Right renal pelvis (tissue), 4 donors: ENCODE measurements at regions not wholly inside any gene's neighbourhood (a gene's known extent, or its start where the extent isn't known, plus 50 kb on each side); places are given as distances from the start of the nearest gene placed in this dataset.

Source experiments
- DNase-seq, 4 donors: peaks; one replicate each; pipeline ENCODE4 v3.0.0-alpha.2; 2013; ENCODE audit warnings: low read depth in 4 of 4, low spot score in 3 of 4, missing footprints in 1 of 4

DNA sequence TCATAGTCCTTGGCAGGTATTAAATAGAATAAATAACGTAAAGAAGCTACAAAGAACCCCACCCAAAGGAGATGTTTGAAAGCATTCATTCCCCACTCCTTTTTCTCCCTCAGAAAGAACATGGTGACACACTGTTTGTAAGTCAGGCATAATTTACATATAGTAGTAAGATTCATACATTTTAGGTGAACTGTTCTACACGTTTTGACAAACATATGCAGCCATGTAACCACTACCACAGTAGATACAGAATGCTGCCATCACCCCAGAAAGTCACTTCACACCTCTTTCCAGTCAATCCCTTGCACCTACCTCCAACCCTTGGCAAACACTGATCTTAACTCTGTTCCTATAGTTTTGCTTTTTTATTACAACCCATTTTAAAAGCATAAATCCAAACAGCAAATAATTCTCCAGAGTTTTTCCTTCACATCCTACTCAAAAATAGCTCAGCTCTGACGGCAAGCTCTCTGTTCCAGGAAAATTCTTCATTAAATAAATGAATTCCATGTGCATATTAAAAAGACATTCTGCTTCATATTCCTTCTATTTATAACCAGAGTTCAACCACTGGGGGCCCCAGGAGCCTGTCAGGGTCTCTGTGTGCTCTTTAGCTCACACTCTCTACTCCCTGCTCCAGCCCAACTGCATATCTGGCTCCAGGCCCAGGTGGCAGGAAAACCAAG, 258.8 kb downstream of the PLPP3 start:
- DNase-seq: no peak

DNA sequence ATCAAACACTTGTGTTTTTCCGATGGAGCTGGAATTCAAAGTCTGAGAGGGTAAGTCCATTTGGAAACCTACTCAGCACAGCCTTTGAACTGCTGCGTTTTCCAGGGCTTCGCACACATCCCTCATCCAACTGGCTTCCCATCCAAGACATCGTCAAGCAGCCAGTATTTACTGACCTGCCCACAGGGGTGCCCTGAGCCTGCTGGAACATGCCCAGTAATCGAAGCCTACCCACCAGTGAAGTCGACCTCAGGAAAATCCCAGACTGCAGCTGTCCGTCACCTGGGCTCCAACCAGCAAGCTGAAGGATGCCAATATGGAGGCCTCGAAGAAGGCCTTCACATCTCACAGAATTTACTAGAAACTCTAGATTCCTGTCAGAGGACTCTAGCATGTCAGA, 261.6 kb downstream of the PLPP3 start:
- no peak for DNase-seq

DNA sequence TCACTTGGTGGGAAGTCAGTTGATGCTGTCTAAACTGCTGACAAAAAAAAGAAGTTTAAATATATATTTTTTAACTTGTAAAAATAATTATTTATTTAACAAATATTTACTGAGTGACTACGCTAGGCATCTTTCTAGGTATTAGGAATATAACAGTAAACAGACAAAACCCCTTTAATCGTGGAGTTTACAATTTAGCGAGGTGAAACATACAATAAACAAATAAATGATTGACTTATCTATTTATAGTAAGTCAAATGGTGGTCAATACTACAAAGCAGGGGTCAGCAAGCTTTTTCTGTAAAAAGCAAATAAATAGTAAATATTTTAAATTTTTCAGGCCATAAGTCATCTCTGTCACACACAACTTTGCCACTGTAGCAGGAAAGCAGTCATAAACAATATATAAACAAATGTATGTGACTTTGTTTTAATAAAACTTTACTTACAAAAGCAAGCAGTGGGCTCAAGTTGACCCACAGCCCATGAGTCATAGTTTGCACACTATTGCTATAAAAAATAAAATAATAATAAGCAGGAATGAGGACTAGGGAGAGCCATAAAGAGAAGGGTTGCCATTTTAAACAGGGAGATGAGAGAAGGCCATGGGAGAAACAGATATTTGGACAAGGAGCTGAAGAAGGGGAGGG, 263.9 kb downstream of the PLPP3 start:
- no peak for DNase-seq

DNA sequence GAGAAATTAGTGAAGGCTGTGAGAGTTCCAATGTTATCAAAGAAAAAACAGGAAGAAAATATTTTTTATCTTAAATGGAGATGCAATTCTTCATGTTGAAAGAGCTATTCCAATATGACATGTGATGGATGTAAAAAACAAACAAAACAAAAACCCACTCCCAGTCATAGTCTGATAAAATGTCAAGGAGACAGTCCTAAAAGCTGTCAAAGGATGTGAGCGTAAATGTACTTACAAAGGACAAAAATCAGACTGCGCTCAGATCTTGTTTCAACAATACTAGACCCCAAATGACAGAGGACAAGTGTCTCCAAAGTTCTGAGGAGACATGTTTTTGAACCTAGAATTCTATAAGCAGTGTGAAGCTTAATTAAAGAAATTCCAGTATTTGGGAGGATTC, 265.8 kb downstream of the PLPP3 start:
- DNase-seq: no peak

DNA sequence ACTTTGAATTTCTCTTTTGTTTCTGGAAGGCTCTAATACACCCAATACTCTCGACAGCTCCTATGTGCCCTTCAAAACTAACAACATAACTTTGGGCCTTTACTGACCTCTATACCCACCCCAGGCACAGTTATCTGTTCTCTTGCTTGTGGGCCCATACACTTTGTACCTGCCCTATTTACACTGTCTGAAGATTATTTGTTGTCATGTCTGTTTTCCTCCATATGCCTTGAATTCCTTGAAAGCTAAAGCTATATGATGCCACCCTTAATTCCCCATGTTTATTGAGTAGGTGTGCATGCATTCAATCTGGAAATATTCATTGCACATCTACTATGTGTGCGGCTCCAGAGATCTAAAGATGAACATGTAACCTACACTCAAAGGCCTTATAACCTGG, 267.6 kb downstream of the PLPP3 start:
- DNase-seq: no peak

DNA sequence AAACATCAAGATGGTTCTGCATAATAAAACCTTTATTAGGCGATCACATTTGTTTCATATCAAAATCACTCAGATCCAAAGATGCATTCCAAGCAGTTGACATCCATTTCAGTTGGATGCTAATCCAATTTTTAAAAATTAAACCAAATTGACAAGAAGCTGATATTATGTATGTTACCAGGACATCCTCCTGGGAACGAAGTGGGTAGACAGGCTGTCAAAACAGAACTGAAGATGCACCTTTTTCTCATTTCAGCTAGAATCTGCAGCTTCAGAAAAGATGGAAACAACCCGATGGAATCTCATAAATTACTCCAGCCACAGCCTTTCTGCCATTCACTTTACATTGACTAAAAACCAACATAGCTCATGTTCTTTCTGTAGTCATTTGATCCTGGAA, 268.4 kb downstream of the PLPP3 start:
- no peak for DNase-seq

DNA sequence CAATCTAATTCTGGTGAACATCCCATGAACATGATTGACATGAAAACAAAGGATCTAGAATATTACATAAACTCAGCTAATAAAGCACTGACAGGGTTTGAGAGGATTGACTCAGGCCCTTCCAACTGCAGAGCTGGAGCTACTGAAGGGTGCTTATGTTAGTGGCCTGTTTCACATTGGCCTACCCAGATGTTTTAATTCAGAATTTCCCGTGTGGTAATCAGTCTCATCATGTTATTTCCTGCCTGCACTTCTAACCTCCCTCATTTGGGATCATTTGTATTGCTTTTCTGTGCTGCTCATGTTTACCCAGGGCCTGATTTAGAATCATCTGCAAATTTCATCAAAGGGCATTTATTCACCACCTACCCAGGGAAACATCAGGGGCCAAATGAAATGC, 270.3 kb downstream of the PLPP3 start:
- DNase-seq: no peak

DNA sequence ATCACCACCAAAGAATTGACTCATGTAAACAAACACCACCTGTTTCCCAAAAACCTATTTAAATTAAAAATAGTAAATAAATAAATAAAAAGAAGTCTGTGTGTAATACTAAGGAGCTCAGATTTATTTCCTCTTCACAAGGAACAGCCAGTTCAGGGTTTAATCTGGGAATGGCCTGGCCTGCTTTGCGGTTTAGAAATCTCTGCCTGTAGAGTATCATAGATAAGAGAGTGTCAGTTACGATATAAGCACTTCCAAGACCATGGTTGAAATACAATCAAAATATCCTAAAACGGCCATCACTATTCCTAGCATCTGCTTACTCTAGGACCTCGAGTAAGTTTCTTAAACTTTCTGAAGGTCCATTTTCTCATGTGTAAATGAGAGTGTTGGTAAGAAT, 274.4 kb downstream of the PLPP3 start:
- no peak for DNase-seq

DNA sequence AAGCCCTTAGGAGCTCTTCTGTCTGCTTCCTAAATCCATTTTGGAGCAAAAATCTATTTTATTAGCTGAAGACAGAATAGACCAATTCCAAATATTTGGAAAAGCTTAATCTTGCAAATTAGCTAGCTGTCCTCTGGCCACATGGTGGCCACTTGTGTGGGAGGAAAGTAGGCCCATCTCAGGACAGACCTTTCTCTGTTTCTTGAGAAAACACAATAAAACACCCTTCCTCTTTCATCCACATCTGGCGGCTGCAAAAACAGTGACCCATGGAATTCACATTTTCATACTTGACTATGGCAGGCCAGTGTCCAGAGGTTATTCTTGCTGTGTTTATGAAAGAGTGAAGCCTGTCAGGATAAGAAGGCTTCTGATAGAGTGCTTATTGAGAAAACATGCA, 275.6 kb downstream of the PLPP3 start:
- no peak for DNase-seq

DNA sequence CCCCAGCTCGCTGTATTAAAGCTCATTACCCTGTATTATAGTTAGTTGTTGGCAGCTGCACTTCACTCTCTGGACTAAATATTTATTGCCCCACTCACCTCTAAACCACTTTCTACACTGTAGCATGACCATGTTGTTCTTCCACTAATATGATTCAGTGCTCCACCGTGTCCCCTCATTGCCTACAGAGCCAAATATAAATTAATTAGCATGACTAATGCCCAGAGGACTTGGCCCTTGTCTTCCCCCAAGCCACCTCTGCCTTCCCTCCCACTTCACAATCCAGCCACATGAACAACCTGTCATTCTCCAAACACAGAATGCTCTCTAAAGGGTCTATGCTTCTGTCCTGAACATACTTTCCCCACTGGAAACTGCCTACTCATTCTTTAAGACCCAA, 276.5 kb downstream of the PLPP3 start:
- DNase-seq: no peak

DNA sequence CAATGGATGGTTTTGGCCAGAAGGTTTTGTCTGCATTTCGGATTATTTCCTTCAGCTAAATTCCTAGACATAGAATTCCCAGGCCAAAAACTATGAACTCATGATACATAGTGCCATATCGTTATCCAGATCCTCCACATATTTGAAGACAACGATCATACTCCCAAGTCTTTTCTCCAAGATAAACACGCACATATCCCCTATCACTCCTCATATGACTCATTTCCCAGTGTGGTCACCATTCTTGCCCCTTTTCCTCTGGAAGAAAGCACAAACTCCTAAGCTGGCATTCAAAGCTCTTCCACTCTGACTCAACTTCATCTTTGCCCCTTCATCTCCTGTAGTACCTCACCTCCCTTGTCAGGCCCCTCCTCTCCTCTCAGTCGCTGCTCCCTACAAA, 277.6 kb downstream of the PLPP3 start:
- DNase-seq: no peak

DNA sequence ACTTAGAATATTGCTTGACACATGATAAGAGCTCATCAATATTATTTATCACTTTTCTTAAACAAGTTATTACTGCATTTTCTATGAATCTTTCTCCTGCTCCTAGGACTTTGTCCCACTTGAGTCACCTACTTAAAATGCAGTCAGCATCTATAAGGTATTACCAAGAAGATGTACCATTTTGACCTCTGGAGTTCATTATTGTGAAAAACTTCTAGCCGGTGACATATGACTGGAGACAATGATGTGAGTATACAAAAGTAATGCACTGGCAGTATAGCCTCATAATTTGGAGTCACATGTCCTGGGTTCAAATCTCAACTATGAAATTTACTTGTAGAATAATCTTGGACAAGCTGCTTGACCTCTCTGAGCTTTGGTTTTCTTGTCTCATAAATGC, 278.5 kb downstream of the PLPP3 start:
- no peak for DNase-seq

DNA sequence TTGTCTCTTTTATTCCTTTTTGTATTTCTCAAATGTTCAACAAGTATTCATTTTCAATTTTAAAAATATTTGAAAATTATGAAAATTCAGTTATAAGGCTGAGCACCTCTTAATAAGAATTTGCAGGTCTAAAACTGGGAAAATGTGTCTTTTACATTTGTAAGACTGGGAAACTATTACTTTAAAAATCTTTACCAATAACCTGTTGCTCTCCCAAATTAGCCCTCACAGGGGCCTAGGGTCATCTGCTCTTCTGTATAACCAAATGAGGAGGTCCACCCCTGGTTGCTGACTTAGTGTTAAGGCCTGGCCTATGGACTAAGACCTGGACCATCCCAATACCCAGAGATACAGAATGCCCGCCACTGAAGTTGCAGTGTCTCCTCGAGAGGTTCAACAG, 280.5 kb downstream of the PLPP3 start:
- no peak for DNase-seq

DNA sequence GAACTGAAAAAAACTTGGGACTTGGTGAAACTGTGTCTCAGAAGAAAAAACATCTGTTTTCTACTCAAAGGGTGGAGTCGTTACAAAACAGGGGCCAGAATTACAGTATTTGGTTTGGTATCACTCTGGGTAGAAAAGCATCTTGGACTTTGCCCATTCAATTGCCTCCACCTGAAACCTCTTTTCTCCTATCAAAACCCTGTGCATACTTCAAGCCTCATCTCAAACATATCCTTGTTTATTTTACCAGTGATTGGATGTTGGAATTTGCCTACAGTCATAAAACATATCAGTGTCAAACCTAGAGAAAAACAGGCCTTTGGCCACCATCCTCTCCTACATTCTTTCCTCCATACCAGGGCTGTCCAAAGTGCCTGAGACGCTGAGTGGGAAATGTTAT, 281.5 kb downstream of the PLPP3 start:
- no peak for DNase-seq

DNA sequence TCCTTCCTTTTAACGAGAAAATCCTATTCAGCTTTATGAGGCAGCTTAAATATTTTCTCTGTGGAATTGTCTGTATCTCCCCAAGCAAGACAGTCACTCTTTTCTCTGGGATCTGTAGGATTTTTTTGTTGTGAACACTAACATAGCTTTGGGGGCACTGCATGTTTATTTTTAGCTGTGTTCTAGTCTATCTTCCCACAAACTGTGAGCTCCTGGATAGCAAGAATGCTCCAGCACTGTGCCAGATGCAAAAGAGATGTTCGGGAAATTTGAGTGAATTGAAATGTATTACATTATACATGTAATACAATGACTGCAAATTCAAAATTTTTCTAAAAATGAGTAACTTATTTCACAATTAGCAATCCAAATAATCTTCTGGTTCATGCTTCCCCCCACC, 282.2 kb downstream of the PLPP3 start:
- DNase-seq: no peak

DNA sequence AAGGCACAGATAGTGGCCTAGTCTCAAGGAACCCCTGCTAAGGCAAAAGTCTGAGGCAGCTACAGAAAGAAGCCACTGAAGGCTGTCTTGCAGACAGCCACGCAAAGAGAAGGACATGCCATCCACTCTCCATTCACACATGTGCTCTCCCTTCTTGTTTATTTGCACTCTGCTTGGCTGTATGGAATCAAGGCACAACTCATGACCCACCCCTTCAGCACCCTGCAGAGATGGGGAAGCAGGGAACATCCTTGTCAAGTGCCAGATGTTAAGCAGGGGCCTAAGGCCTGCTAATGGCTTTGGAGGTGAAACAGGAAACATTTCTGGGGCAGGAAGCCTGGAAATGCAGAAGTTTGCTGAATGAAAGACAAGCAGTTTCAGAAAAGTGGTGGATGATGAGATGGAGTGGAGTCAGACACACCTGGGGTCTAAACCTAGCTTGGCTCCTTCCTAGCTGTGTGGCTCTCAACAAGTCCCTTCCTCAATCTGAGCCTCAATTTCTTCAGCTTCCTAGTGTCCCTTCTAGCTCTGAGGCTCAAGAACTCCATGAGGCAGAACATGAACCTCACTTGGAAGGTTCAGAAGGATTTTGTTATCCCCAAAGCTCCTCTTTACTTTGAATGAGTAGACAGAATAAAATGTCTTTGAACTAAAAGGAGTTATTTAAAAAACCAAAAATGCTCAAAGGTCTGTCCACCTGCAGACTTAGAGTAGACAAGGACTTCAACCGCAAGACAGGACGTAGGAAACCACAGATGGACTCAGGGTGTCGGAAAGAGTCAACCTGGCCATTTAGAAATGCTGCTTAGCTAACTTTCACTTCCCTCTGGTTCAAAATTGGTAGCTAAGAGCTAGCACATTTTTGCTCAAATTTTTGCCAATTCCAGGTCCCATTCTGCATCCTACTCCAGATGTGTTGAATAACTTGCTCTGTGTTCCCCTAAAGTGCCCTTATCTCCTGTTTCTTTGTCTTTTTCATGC, 283.1 kb downstream of the PLPP3 start:
- DNase-seq: no peak

DNA sequence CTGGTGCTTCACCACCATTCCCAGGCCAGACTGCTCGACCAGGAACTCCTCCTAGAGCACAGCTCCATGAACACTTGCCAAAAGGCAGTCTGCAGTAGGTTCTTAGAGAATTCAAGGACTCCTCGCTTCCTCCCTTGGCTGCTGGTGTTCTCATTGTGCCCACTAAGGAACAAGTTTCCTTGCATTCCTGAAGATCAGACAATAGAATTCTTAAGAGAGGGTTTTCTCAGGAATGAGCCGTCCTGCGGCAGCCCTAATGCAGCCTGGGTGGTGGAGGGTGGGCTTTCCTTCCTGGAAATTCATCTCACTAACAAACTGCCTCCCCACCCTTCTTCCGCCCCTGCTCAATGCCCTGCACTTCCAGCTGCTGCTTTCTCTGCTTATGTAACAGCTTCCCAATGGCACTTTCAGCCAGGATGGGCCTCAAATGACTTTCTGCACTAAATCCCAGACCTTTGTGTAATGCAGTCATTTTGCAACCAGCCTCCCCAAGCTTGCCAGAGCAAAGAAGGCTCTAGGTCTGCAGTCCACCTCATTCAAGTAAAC, 287.9 kb downstream of the PLPP3 start:
- DNase-seq: no peak

DNA sequence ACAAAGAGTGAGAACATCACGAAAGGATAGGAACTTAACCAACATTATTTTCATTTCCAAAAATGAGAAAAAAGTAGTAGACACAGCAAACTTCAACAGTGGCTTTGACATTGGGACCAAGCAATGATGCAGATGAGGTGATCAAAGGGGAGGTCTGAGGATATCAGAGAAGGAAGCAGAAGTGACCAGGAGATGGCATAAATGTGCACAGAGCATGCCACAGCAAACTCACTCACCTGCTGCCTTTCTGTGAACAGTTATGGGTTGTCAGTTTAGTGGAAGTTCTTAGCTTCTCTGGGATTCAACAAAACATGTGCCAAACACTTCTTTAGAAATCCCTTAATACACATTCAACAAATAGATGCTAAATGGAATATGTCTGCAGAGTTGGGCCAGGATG, 290.1 kb downstream of the PLPP3 start:
- no peak for DNase-seq

DNA sequence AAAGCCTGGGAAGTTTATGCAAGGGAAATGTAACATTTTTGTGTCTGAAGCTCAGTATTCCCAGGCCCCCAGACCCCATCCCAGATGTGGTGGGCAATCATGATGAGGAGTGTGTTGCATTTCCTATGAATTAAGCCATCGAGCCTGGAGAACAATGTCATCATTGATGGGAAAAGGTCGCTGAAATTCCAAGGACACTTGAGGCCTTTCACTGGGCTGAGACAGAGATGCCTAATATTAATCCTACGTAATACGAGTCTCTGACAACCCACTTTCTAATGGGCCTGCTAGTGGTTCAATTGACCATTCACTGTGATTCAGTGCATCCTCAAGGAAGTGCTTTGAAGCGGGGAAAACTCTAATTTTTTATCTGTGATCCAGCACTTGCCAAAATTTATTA, 291.6 kb downstream of the PLPP3 start:
- no peak for DNase-seq

DNA sequence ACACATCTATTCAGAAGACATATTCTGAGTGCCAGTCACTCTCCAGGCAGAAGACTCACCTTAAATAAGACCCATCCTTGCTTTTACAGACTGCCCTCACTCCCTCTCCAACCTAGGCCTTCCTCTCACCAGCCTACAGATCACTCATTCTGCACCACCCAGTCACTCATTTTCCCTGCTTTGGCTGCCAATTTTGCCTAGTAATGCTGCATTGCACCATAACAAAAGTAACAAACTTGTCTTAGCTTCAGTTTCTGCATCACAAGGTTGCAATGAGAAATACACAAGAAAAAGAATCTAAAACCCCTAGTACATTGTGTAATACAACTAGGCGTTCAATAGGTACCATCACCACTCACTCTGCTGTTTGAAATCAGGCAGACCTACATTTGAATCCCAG, 292.4 kb downstream of the PLPP3 start:
- no peak for DNase-seq

DNA sequence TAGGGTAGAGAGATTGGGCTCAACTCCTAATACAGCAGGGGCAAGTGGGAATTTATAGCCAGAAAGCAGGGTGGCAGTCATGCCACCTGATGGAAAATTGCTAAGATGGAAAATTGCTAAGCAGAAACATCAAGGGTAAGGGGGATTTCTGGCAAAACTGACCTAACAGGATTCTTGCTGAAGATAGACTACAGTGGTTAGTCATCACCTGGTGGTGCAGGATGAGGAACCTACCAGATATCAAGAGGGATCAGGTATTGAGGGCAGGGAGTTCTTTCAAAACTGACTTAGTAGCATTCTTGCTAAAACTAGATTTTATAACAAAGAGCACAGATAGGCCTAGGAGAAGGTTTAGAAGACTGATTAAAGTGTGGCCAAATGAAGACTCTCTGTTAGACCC, 292.9 kb downstream of the PLPP3 start:
- DNase-seq: no peak
